ENCODE measurements at regions not wholly inside any gene's neighbourhood (a gene's known extent, or its start where the extent isn't known, plus 50 kb on each side); places are given as distances from the start of the nearest gene placed in this dataset.

DNA sequence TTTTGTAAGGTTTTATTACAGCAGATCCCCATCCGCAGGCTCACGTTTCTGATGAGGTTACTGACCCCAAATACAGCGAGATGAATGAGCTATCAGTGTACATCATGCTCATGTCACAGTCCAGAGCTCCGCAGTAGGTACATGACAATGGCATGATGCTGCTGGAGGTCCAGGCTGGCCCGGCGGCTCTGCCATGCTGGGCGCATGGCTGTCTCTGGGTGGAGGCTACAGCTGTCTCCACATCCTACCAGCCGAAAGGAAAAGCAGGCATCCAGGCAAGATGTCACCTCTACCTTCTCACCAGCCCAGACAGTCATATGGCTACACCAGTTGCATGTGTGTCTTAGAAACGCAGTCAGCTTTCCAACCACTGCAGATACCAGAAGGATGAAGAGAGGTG is 90.9 kb upstream of the RNF32 start:
- TF ChIP-seq, protein P1, sequence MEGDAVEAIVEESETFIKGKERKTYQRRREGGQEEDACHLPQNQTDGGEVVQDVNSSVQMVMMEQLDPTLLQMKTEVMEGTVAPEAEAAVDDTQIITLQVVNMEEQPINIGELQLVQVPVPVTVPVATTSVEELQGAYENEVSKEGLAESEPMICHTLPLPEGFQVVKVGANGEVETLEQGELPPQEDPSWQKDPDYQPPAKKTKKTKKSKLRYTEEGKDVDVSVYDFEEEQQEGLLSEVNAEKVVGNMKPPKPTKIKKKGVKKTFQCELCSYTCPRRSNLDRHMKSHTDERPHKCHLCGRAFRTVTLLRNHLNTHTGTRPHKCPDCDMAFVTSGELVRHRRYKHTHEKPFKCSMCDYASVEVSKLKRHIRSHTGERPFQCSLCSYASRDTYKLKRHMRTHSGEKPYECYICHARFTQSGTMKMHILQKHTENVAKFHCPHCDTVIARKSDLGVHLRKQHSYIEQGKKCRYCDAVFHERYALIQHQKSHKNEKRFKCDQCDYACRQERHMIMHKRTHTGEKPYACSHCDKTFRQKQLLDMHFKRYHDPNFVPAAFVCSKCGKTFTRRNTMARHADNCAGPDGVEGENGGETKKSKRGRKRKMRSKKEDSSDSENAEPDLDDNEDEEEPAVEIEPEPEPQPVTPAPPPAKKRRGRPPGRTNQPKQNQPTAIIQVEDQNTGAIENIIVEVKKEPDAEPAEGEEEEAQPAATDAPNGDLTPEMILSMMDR (IDR thresholded peaks at IDR 0.05; ENCODE audit: insufficient read depth, low read depth, low read length), result no peak
- no peak for TF ChIP-seq EZH2 (IDR thresholded peaks at IDR 0.05; ENCODE audit: insufficient read depth, low read length)
